HG03108 (cell line): ENCODE measurements at regions not wholly inside any gene's neighbourhood (a gene's known extent, or its start where the extent isn't known, plus 50 kb on each side); places are given as distances from the start of the nearest gene placed in this dataset.

ENCODE experiments used
- ATAC-seq: cut with Tn5 transposase; IDR thresholded peaks from one replicate; pipeline ENCODE4 v1.9.1; 2021; ENCODE audit warnings: moderate library complexity; ENCODE audit not compliant: unreplicated experiment

DNA sequence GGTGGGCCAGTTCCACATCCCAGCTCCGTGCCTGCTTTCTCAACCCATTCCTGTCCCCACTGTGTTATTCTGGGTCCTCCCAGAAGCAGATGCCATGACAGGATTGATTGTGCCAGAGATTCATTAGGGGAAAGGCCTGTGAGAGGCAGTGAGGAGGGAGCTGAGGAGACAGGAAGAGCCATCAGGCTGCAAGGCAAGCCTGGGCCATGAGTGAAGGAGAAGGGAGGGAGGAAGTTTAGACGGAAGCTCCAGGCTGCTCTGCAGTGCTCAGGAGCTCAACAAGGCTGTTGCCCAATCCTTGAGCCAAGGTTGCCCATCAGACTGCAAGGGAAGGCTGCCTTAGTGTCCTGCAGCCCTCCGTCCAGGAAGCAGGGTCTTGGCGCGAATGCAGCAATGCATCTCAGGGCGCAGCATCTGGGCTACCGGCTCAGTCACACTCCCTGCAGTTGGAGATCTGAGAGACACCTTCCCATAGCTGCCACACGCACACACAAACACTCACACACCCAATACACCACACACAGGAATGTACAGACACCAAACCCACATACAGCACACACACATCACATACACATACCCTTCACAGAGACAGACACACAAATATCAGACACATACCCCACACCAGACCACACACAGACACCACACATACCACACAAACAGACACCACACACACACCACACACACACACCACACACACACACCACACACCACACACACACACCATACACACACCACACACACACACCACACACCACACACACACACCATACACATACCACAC lies 139.5 kb upstream of the NDUFV2 start:
- ATAC-seq = no peak

DNA sequence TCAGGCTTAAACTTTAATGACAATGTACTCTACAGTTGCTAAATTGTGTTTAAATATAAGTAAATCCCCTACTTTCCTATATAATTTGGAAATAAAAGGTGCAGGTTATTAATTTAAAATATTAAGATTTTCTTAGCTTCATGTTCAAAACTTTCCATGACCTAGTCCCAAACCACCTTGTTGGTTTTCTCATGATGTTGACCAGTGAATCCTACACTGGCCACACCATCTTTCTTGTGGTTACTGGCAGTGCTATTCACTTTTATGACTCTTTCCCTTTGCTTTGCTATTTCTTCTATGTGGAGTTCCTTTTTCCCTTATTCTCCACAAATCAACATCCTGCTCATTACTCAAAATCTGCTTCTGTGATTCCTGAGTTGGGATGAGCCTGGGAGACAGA lies 138.6 kb upstream of the NDUFV2 start:
- no peak for ATAC-seq

DNA sequence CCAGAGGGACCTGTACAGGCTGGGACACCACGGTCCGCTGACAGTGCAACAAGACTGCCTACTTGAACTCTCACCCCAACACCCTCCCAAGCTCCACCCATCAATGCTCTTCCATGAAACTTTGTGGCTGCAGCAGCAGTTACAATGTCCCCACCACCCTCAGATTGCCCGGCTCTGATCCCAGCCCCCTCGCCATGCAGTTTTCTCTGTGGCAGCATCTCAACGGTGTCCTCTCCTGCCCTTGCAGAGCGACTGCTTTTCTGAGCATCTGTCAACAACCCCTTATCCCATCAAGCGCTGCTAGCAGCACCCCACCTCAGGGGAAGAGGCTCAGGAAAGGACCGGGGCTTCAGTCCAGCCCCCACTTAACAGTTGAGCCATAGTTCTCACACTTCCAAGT lies 137.1 kb upstream of the NDUFV2 start:
- no peak for ATAC-seq

DNA sequence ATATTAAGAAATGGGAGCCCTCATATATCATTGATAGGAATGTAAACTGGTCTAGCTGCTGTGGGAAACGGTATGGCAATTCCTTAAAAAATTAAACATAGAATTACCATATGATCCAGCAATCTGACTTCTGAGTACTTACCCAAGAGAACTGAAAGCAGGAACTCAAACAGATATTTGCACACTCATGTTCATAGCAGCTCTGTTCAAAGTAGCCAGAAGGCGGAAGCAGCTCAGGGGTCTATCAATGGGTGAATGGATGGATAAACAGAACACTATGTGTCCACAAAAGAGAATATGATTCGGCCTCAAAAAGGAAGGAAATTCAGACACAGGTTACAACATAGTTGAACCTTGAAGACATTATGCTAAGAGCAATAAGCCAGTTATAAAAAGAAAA lies 135.7 kb upstream of the NDUFV2 start:
- ATAC-seq = no peak

DNA sequence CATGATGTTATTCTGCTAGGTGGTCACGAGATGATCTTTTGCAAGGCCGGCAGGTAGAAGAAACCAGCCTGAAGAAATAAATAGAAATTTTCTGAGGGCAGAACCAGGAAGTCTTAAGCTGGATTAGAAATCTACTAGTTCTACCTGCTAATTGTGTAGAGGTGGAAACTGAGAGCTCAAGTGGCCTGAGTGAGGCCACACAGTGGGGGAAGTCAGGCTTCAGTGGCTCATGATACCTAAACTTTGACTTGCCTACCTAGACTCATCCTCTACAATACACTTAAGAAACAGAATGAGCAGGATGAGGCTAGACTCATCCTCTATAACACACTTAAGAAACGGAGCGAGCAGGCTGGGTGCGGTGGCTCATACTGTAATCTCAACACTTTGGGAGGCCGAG lies 134.9 kb upstream of the NDUFV2 start:
- ATAC-seq = peak; percentile 78

DNA sequence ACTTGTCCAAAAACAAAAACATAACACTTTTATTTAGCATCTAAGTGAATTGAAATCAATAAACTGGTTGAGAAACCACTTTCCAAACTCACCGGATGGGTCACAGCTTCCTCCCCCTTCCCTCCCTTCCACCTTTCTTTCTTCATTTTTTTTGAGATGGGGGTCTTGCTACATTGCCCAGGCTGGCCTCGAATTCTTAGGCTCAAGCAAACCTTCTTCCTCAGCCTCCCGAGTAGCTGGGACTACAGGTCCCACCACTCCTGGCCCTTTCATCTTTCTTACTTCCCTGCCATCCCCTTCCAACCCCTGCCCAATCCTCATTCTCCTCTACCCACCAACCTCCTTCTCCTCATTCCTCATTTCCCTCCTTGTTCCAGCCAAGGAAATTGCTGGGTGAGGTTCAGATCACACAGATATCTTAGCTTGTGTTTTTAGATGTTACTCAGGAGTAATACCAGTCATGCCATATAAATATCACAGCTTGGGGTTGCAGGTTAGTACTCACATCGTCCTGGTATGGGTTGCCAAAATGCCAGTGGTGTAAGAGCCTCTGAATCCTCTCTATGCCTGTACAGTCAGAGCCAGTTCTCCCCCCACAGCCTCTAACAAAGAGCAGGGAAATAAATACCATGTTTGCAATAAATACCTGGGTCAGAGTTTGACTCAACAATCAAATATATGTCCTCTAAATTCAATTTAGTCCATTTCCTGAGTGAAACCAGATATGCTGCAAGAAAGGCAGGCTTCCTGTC lies 132.7 kb upstream of the NDUFV2 start:
- ATAC-seq = no peak

DNA sequence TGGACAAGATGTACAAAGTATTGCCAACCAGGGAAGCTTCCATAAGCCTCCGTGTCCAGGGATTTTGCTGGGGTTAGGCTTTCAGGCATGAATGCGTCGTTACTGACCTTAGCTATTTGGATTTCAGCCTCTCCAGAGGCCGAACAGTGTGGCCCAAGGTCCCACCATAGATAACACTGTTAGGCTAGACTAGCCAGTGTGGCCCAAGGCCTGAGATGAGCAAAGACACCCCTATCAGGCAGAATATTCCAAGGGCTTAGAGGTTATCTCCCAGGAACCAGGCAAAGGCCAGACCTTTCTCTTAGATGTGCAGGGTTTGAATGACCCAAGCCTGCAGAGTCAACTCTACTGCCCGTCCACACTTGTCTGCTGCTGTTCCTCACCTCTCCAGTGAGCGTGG lies 131.7 kb upstream of the NDUFV2 start:
- ATAC-seq = no peak

DNA sequence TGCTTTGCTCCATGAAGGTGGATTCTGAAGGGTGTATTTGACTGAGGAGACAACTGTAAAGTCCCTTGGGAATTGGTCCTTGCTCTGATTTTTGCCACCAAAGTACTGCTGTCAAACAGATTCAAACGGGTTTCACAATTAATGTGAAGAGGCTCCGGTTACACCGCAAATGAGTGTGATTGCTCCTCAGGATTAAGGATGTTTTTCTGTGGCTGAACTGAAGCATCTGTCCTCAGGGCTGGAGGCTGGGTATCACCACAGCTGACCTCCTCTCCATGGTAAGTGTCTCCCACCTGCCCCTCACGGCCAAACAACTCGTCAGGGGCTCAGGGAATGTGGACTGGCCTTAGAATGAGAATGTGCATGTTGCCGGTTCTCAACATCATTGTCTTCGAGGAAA lies 130.4 kb upstream of the NDUFV2 start:
- ATAC-seq = no peak

DNA sequence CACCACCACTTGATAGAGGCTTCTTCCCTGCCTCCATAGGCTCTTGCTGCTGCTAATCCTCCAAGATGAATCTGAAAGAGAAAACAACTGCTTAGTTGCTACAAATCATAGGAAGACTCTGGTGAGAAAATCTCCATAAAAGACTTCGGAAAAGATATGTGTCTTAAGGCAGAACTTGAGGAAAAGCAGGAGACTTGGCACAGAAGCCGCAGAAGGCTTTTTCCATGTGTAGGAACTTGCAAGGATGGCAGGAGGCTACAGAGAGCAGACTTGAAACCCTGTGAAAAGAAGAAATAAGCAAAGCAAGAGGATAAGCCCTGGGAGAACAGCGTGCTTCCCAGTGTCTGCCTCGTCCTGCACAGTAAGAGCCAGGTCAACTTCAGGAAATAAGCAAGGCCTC lies 128.2 kb upstream of the NDUFV2 start:
- ATAC-seq = no peak

DNA sequence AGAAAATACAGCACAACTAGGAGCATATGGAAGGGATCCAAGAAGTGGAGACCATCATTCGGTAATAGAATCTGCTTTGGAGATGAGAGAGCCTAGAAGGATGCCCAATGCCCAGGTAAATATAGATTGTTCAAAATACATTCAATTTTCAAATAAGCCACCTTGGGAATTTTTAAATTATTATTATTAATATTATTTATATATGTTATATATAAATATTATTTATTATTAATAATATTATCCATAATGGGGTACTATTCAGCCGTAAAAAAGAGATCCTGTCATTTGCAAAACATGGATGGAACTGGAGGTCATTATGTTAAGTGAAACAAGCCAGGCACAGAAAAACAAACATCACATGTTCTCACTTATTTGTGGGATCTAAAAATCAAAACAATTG lies 127.8 kb upstream of the NDUFV2 start:
- ATAC-seq = no peak

DNA sequence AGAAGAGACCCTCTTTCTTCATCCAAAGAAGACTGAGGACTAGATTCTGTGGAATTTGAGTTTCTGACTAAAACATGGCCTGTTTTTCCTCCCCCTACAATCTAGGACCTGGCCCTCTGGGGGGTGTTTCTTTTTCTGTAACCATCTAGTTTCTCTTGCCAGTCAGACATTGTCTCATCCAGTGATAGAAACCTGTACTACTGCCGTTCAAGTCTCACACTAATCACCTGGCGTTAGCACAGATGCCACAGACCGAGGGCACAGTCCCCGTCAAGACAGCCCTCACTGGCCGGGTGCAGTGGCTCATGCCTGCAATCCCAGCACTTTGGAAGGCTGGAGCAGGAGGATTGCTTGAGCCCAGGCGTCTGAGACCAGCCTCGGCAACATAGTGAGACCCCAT lies 126.9 kb upstream of the NDUFV2 start:
- no peak for ATAC-seq

DNA sequence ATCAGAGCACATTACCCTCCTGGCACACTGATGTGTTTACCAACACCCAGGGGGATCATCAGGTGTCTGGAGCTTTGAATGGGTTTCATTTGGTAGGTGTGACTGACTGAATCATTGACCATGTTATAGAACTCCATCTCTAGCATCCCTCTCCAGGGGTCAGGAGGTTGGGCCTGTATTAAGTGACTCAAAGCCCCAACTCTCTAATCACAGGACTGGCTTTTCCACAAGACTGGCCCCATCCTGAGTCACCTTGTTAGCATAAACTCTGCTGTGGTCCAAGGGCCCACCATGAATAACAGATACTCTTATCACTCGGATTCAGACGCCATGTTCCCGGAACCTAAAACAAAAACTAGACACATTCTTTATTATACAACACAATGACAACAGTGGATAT lies 125.9 kb upstream of the NDUFV2 start:
- no peak for ATAC-seq

DNA sequence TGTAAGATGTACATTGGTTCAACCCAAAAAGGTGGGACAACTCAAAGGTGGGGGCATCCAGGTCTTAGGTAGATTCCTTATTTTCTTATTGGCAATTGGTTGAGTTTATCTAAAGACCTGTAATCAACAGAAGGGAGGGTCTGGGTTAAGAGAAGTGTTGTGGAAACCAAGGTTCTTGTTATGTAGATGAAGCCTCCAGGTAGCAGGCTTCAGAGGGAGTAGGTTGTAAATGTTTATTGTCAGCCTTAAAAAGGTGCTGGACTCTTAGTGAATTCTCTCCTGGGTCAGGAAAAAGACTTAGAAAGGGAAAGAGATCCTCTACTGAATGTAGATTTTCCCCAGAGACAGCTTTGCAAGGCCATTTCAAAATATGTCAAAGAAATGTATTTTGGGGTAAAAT lies 125.3 kb upstream of the NDUFV2 start:
- ATAC-seq = no peak

DNA sequence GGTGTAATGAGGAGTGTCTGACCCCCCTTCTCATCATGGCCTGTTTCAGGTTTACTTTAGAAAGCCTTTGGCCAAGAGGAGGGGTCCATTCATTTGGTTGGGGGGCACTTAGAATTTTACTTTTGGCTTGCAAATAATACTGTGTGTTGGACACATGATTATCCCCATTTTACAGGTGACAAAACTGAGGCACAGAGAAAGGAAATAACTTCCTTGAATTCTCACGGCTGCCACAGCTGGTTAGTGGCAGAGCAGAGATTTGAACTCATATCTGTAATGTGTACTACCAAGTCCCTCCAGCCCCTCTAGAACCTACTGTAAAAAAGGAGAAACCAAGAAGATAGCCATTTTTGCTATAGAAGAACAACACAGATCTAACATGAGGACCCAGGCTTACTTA lies 124.8 kb upstream of the NDUFV2 start:
- no peak for ATAC-seq

DNA sequence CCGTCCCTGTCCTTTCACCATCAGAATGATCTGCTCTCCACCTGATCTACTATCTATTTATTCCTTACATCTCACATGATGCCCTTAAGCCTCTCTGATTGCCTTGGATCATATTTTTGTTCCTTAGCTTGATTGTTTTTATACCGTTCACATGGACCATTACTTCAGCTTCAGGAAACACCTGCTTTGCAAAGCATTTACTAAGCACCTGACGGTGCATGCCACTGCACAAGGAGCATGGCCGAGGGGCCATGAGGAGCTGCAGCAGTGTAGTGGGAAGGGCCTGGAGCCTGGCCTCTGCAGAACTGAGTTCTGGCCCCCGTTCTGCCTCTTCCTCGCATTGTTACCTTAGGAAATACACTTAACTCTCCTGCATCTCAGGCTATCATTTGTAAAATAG lies 124.1 kb upstream of the NDUFV2 start:
- no peak for ATAC-seq

DNA sequence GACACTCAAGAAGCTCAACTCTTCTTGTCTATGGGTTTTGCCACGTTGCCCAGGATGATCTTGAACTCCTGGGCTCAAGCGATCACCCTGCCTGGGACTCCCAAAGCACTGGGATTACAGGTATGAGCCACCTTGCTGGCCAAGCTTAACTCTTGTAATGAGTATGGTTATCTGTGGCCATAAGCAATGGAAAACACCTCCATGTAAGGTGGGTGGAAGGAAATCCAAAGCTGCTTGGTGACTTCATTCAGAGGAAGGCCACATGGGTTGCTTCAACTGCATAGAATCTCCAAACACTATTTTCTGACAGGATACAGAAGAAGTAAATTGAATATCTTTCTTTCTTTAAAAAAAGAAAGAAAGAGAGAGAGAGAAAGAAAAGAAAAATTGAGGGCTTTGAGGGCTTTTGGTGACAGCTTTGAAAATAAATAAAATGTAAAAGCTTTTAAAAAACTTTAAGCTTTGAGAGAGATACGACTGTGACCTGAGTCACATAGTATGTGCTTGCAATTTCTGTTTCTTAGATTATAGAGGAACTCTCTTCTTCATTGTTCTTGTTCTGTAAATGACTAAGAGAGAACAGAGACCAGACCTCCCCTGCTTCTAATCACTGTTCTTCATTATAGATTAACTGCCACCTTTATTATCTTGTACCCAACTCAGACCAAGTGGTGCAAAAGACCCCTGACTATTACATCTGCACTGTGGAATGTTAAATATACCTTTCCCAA lies 123.1 kb upstream of the NDUFV2 start:
- ATAC-seq = no peak

DNA sequence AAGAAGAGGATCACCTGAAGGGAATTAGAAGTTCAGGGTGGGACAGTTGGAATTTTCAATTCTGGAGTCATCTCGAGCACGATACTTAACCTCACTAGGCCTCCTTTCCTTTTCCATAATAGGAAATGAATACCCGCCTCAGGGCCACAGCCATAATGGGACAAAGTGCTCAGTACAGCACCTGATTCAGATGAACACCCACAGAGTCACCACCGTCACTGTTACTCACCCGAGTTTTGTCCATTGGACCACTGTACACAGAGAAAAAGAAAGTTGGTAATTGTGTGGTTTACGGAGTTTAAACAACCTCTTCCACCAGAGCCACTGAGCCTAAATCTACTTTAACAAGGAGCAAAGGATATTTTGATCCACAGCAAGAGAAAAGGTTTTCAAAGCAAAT lies 122.0 kb upstream of the NDUFV2 start:
- no peak for ATAC-seq

DNA sequence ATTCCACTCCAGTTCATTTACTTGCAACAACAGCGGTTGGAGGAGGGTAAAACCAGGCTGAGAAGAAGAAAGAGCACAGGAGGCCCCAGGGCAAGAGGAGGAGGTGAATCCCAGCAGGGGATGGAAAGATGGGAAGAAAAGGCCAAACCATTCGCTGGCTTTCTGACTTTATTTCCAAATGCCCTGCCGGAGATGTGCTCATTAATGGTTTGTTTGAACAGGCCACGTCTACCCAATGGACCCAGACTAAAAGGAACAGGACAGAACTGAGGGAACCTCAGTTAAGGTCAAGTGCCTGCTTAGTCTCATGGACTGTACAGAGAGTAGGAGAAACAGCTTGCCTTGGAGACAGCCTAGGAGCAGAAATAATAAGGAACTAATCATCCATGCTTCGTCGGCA lies 121.6 kb upstream of the NDUFV2 start:
- ATAC-seq = no peak

DNA sequence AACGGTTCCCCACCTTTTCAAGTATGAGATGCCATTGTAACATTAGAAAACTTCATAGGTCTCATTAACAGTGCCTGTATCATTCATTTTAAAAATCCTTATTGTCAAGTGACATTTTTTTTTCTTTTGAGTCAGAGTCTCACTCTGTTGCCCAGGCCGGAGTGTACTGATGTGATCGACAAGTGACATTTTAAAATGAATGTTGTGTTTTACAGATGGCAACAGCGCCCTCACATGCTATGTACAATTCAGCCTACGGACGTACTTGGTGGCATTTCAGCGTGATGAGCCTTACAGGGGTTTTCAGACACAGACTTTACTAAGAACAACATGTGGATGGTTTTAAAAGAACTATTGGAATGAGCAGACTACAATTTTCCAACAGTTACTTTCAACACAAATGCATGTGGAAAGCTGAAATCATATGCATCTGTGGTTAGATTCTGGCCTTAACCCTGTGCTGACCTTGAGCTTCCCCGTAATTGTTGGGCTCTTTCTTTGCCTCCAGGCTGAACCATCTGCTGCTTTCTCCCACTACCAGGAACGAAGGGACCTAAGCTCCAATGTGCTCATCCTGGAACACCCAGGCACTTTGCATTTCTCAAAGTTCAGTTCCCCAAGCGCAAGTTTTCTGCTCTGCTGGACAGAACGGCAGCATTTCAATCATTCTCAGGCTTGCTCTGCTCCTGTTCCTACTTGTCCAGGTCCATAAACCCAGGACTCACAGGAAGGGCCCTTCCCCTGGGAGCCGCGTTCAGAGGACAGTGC lies 119.9 kb upstream of the NDUFV2 start:
- no peak for ATAC-seq

DNA sequence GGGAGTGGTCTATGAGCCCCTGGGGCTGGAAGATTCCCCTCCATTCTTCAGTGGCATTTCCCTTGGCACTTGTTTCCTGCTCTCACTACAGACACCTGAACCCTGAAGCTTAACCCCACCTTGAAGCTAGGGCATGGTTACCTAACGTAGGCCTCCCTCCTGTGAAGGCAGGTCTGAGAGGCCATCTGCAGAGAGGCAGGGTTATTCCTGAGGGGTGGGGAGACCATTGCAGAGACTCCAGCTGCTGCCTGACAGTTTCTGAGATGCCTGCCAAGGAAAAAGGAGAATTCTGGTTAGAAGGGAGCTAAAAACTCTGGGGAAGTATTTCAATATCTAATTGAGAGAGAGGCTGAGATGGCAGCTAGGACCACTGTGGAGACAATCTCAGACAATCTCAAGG lies 119.3 kb upstream of the NDUFV2 start:
- ATAC-seq = no peak

DNA sequence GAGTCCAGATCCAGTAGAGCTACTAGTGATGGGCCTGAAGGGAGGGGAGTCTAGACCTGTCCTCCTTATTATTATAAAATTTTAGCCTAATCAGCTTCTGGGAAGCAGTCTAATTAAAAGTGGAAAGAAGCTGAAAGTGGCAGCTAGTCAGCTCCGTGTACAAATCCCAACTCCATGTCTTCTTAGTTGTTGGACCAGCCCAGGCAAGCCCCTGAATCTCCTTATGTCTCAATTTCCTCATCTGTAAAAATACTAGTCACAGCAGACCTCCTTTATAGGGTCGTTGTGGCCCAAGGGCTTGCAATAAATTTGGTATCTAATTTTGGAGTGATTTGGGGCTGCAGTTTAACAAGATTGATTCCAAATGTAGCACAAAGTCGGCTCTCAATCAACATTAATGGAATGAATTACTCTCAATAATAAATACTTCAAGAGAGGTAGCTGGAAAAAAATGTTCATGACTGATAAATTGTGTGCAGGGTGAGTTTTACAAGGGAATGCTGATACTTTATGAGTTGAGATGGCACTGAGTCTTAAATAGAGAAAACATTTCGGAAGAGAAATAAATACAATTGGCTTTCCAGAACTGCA lies 118.3 kb upstream of the NDUFV2 start:
- no peak for ATAC-seq
